SKM-1 (cell line): ENCODE measurements at regions not wholly inside any gene's neighbourhood (a gene's known extent, or its start where the extent isn't known, plus 50 kb on each side); places are given as distances from the start of the nearest gene placed in this dataset.
"Not testable (repeated sequence)": the region's sequence is repeated elsewhere in the genome, so short reads cannot be mapped to it uniquely, and the experiment has no call there.

Experiments used
- DNase-seq: peaks from one replicate; lab custom pipeline; 2025; ENCODE audit not compliant: unreplicated experiment; lab: John Stamatoyannopoulos, UW

DNA sequence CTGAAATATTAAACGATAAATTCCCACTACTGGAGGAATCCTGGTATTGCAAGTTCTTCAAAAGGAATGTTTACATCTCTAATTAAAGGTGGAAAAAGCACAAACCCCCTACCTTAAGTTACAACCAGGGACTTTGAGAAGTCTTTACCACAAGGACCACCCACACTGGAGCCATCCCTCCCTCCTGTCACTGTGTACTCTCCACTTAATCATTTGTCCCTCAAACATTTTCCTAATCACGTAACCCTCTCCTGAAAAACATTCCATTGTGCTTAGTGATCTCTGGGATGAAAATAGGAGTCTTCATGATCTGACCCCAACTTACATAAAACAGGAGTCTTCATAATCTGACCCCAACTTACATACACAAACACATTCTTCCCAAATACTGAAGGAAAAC lies 85.7 kb downstream of the SUCLG1 start:
- no peak for DNase-seq

DNA sequence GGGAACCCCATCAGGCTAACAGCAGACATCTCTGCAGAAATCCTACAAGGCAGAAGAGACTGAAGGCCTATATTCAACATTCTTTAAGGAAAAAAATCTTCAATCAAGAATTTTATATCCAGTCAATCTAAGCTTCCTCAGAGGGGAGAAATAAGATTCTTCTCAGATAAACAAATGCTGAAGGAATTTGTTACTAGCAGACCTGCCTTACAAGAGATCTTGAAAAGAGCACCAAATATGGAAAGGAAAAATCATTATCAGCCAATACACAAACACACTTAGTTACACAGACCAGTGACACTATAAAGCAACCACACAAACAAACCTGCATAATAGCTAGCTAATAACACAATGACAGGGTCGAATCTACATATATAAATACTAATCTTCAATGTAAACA lies 96.5 kb downstream of the SUCLG1 start:
- no peak for DNase-seq

DNA sequence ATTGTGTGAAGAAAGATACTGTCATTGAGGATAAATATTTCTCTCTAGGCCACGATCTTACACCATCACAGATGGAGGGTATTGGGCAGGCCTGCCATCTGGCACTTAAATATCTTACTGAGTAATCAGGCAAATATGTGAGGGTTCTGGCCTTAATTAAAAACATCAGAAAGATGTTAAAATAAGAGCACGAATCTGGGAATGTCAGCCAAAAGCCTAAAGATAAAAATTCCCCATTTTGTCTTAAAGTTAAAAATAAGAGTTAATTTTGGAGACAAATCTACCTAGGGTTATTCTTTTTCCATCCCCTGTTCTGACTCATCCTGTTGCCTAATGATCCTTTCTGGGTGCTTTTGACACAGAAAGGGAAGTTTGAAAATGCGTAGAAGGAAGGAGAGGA lies 121.0 kb downstream of the SUCLG1 start:
- DNase-seq, result peak; percentile 65

DNA sequence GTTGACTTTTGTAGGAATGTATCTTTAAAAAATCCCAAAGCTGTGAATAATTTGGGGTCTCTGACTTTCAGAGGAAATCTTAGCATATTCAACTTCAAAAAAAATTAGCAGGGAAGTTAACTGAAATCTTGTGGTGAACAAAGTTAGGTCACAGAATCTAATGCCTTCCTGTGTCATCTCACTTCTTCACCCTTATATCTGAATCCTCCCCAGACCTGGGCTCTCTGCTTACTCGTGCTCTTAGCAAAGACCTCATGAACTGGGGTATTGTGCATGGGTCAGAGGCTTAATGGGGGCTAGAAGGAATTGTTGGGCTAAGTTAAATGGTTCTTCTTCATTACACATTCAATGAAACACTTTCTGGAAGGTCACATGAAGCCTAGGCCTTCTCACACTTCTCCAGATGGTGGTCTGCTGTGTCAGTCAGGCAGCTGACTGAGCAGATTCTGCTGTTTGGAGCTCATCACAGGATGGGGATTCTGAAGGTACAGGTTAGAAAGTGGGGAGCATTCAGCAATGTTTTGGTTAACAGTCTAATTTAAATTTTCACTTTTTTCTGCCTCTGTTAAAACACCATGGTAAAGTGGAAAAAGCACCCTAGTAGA lies 131.3 kb downstream of the SUCLG1 start:
- no peak for DNase-seq

DNA sequence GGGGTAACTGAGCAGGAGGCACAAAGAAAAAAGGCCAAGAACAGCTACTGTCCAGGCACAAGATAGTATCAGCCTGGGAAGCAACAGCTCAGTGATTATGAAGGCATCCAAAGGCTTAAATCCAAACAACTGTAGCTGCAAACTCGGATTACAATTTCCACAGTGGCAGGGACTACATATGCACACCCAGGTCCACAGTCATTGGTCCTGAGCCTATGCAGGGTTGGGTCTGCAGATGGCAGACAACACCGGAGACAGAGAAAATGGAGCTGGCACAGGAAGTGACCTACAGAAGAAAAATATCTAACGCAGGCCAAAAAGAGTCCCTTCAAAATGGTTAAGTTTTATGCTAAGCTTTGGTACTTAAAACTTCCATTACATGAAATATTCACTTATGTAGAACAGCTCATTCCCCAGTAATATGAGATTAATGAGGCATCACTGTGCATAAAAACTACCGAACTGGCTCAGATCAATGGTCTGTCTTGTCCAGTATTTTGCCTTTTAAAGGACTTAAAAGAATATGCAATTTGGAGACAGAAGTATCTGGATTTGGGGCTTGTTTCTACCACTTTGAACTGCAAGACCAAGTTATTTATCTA lies 132.1 kb downstream of the SUCLG1 start:
- no peak for DNase-seq

DNA sequence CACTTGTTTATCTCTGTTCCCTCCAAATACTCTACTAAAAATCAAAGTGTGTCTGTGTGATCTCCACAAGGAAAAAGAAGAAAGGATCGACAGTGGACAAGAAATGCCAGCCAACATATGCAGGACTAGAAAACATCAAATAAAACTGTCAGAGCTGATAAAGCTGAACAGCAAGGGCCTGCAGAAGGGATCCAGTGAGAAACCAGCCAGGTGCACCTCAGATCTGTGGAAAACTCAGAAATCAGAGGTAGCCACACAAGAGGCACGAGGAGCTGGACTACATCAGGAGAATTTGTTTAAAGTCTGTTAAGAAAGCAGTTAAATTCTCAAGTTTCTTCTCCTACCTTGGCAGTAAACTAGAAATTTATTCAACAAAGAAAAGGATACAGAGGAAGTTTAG lies 135.2 kb downstream of the SUCLG1 start:
- no peak for DNase-seq

DNA sequence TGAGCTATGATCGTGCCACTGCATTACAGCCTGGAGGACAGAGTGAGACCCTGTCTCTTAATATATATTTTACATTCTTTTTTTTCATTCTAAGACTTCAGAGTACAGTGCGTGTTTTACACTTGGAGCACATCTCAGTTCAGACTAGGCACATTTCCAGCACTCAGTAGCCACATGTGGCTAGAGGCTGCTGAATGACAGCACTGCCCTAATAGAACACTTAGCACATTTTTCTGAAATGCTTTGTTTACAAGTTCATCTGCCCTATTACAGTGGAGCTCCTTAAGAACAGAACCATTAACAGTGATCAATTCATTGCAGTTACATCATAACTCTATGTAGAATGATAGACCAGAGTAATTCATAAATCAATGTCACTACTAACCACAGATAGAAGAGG lies 138.1 kb downstream of the SUCLG1 start:
- no peak for DNase-seq

DNA sequence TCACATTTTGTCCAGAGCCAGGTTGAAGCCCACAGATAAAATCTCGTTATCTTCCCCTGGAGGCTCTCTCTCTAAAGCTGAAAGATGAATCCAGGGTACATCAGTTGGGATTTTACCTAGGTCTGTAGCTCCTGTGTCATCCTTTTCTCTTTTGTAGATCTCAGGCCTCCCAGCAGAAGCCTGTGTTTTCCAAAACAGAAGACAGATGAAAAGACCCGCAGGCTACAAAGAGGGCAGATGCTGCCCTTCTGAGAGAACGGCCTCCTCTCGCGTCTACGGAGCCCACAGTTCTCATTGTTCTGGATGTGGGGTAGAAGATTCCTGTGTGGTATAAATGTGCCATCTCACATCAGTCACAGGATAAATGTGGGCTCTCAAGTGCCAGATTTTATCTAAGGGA lies 139.5 kb downstream of the SUCLG1 start:
- DNase-seq, result no peak

DNA sequence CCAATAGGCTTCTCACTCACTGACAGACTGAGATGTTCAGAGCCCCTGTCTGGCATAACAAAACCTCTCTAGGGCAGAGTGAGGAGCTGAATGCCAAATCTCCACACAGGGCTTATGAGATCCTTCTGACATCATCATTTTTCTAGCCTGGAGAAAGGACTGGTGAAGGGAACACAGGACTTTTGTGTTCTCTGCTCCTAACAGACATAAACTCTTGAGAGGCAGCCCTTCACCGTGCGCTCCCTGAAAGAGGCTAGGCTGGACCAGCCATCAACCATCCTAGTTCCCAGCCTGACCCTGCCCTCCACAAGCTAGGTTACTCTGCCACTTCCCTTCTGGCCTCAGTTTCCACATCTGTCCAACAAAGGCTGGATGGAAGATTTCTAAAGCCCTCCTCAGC lies 141.9 kb downstream of the SUCLG1 start:
- no peak for DNase-seq

DNA sequence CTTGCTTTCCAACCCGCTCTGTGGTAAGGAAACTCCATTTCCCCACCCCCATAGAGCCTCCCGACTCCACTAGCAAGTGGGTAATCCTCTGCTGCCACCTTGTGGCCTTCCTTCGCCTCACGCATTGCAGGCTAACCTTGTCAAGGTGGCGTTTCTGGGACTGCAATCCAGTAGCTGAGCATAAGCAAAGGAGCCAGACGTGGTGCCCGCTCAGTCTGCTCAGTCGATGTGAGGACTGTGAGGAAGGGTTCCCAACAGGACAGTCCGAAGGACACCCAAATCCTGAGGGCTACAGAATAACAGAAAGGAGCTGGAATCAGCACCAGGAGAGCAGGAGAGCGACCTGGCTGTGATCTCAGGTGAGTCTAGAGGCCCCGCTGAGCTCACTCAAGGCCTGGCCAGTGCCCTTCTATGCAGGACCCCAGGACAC lies 144.2 kb downstream of the SUCLG1 start:
- peak; percentile 85 for DNase-seq

DNA sequence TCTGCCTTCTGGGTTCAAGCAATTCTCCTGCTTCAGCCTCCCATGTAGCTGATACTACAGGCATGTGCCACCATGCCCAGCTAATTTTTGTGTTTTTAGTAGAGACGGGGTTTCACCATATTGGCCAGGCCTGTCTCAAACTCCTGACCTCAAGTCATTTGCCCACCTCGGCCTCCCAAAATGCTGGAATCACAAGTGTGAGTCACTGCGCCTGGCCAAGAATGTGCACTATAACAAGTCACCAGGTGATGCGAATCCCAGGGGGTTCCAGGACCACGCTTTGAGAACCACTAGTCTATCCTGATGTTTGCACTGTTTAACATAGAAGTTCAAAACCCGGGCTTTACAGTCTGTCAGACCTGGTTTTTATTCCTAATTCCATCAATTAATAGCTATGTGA lies 144.8 kb downstream of the SUCLG1 start:
- no peak for DNase-seq

DNA sequence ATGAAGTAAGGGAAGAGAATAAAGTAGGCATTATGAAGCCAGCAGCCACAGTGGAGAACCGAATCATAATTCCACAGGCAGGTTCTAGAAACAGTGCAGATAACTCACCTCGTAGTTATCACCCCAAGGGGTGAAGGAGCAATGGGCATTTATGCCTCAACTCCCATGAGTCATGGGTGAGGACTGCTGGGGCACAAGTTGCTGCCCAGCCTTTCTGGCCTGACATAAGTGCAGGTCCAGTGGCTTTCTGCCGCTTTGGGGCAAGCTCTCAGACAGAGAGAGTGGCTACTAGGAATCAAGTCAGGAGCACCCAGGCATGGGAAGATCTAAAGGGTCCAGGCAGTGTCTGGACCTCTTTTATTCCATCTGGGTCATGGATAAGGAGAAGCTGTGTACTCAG lies 149.8 kb downstream of the SUCLG1 start:
- DNase-seq, result no peak

DNA sequence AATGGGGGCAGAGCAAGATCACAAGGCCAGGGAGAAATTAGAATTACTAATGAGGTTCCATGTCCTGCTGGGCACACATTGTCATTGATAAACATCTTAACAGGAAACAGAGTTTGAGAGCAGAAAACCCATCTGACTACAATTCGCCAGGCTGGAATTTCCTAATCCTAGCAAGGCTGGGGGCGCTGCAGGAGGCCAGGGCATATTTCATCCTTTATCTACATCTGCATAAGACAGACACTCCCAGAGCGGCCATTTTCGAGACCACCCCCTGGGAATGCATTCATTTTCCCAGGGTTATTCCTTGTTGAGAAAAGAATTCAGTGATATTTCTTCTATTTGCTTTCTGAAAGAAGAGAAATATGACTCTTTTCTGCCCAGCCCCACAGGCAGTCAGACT lies 152.7 kb downstream of the SUCLG1 start:
- no peak for DNase-seq

DNA sequence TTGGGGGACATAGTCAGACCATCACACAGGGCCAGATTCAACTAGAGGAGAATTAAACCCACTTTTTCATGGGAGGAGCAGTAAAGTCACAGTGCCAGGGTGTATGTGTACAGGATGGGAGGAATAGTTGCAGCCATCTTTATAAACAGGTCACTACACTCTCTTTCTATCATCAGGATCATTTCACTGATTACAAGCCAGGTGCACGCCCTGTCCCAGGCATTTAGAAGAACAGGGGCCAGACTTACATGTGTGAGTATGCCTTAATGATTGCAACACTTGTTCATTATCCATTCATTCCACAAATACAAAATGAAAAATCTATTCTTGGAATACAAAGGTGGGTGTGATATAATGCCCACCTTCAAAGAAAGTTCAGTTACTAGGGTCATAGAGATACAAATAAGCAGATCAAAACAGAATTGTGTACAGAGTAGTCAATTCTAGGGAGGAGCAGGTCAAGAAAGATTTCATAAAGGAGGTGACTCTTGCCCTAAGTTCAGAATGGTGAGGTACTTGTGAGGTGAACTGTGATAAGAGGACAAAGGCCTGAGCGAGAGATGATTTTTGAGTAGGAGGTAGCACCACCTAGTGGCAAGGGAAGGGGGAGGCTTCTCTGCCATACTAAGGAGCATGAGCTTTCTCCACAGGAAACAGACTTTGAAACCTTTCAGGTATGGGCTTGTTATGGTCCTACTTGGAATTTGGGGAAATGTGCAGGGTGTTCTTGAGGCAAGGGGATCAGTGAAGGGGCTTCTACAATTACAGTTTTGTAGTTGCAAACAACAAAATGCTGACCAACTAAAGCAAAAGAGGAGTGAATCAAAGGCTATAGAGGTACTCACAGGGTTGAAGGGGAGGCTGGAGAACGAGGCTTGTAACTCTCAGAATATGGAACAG lies 156.3 kb downstream of the SUCLG1 start:
- peak; percentile 84 for DNase-seq

DNA sequence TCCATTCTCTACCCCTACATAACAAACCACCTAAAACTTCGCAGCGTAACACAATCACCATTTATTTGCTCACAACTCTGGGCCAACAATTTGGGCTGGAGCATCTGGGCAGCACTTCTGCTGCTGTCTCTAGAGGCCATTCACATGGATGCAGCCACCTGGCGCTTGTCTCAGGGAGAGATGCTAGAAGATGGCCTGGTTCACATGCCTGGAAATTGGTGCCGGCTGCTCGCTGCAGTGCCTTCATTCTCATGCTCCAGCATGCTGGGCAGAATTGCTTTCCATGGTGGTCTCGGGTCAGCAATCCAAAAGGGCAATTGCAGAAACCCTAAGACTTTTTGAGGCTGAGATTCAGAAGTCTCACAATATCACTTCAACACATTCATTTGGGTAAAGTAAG lies 157.4 kb downstream of the SUCLG1 start:
- no peak for DNase-seq

DNA sequence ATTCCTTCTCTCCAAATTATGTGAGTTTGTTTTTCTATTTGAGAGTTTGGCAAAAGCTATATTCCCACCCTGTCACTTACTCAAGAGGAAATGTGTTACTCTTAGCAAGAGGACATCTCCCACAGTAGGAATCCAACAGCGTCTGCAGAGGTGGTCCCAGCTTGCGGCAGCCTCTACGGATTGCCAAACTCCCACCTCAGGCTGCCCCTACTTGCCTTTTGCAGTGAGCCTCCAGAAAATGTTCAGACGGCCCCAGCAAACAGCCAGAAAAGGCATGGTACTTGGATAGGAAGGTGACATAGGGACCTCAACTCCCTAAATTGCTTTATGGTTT lies 158.4 kb downstream of the SUCLG1 start:
- DNase-seq, result no peak

DNA sequence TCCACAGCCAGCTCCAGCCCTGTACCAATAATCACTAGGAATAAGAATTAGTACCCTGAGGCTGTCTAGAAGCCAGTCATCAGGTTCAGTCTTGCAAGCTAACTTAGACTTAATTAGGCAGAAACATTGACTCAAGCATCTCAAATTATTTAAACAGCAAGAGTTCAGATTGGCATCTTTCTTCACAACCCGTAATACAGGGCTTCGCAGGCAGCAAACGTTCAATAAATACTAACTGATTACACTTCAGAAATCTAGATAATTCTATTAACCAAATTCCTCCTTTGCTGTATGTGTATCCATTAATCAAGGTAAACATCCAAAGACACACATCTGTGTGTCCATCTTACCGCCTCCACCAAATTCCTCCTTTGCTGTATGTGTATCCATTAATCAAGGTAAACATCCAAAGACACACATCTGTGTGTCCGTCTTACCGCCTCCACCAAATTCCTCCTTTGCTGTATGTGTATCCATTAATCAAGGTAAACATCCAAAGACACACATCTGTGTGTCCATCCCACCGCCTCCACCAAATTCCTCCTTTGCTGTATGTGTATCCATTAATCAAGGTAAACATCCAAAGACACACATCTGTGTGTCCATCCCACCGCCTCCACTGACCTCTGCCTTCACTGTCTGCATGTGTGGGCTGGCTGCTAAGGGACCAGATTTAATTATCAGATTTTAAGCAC lies 158.9 kb downstream of the SUCLG1 start:
- not testable (repeated sequence) for DNase-seq

DNA sequence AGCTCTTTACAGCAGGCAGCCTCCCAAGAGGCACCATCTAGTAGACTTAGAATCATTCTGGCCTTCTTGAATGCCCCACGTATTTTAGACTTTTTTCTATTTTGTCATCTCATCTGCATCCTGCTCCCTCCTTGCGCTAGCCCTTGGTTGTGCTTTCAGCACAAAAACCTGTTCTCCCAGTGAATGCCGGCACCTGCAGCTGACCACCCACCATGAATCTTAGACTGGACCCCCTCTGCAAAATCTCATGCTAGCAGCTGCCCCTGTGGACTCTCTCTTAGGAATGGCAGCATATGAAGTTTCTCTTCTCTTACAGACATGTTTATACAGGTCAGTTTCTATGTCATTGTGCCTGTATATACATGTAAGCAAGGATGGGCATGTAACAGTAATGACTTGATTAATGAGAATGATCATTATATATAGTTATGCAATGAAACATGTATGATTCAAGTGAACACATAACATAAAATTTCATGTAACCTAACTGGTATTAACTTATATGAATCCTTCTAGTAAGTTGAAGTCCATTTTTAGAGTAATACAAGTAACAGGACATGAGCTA lies 159.8 kb downstream of the SUCLG1 start:
- no peak for DNase-seq

DNA sequence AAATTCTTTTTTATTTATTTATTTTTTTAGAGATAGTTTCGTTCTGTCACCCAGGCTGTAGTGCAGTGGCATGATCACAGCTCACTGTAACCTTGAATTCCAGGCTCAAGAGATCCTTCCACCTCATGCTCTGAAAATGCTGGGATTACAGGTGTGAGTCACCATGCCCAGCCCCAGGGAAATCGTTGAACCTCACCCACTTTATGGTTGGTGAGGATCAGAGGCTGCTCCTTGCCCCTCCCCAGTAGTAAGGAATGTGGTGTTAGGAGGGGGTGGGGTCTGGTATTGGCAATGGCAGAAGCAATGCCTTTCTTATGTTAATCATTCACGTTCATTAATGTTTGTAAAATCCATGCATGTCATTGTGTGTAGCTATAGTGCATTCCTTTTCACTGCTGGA lies 161.9 kb downstream of the SUCLG1 start:
- no peak for DNase-seq

DNA sequence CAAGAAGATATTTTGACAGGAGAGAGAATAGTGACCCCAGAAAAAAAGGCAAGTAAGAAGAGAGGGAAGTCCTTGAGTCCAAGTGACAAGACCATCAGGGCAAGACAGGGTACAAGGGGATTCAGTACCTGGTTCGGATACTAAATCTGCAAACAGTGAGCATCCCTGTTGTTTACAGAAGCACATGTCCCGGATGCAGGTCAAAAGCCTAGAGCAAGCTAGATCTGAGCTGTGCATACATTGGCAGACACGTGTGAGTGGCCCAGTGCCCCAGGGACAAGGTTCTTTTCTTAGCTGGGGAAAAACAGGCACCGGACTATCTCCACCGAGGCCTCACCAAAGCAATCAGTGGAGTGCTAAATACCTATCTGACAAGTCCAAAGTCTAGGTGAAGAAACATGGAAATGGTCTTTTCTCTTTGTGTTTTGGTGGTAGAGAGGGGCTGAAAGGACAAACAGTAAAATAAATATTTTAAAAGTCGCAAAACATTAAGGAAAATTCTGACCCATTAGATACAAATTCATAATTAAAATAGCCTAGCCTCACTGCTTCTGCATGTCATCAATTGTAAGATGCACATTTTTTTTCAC lies 165.2 kb downstream of the SUCLG1 start:
- DNase-seq, result no peak

DNA sequence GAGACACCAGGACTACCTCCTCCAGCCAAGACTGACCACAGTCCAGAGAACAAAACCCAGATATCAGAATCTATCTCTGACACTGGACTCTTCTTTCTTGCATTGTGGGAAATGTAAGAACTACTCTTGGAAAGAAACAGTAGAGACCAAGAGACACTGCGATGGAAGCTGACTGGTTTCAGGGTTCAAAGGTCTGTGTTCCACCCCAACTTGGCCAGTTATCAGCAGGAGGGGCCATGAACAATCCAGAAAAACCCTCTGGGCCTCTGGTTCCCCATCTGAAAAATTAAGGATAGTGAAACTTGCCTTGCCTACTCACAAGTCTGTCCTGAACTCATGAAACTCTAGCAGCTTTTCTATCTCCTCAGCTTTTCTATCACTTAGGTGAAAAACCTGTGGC lies 166.5 kb downstream of the SUCLG1 start:
- no peak for DNase-seq
